NCI-H146 (cell line): ENCODE measurements at regions not wholly inside any gene's neighbourhood (a gene's known extent, or its start where the extent isn't known, plus 50 kb on each side); places are given as distances from the start of the nearest gene placed in this dataset.

ENCODE experiments used
- DNase-seq: peaks from one replicate; lab custom pipeline; 2025; lab: John Stamatoyannopoulos, UW

DNA sequence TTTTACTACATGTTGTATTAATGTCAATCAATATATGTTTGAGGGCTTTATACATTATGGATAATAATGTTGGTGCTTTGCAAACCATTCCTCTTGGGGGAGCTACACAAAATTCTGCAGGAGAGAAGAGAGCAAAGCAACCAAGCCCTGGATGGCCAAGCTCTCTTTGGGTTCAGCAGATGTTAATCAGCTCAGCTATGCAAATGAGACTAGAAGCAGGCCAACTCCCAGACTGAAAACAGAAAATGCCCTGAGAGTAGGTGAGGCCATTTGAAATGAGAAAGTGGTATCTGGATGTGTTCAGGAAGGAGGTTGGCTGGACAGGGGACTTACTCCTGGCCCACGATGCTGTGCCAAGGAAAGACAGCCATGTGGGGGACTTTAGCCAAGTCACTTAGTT is 387.0 kb downstream of the BCOR start:
- DNase-seq: no peak

GRCh38 chrX:39714471-39714870 is 383.3 kb downstream of the BCOR start:
- peak; percentile 47 for DNase-seq

- DNase-seq: no peak
These were observed 381.4 kb downstream of the BCOR start for GRCh38 chrX:39716401-39716800.

DNA sequence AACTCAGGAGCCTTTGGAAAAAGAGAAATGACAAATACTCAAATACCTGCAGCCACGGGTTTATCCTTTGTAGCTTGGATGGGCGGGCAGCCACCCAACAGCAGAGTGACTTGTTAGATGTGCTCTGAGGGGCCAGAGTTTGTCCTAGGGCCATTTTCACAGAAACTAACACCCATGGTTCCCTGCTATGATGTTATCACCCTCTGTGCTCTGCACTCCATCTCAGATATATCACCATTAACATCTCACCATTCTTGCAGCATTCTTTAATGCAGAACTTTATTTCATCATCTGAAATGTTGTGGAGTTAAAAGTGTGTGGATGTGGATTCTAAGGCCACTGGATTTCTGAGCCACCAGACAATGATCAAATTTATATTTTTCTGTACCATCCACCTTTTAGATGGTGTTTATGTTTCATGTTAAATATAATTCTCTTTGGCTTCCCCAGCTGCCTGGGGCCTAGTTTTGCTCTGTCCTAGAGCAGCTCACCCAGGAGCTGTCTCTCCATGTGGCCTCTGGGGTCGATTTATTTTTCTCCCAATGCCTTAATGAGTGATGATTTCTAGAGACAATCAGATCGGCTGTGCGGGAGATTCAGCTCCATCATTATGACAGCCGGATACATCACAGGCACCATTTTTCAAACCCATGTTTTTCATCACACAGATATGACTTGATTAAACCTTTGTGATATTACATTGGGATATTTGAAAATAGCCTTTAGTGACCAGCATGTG is 380.8 kb downstream of the BCOR start:
- no peak for DNase-seq

DNA sequence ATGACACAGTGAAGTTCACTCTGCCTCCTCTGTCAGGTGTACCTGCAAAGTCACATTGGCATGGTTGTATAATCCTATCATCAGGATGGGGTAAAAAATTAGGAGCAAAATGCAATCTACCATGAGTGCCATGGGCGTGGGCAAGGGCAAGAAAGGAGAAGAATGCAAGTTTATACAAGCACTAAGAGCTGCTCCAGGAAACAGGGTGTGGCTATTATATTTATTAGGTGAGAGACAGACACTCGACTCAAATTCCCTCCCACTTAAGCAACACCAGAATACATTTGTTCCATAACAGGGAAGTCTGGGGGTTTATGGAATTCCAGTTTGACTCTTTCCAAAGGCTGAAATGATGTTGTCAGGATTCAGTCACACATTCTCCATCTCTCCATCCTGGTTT is 378.8 kb downstream of the BCOR start:
- no peak for DNase-seq

DNA sequence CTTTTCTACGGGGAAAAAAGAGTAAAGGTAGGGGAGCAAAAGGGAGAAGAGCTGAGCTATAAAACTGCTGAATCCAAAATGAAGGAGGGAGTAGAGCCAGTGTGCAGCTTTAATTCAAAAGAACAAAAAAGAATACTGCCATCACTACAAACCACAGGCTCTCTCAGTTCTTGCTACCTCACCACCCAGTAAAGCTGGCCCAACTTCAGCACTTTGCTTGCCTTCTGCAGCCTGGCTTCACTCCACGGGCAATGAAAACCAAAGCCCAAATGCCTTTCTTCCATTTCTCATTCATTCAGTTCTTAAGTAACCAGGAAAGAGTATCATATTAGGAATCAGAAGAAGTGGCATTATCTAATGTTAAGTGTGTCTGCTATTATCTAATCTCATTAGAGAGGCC is 376.8 kb downstream of the BCOR start:
- no peak for DNase-seq

- DNase-seq: no peak
These were observed 376.0 kb downstream of the BCOR start for GRCh38 chrX:39721566-39722279.

DNA sequence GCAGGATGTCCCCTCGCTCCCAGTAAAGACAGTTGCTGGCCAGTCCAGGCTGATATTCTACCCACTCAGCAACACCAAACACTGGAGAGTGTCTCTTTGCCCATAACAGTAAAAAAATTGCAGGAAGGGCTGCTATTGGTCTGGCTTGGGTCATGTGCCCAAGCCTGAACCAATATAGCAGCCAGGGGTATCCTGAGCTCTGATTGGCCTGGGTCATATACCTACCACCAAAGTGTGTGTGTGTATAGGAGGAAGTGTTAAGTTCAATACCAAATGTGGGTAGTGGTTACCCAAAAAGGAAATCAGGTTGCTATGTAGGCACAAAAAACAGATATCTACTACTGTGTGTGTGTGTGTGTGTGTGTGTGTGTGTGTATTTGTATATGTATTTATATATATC is 373.2 kb downstream of the BCOR start:
- no peak for DNase-seq

GRCh38 chrX:39725114-39725513 is 372.6 kb downstream of the BCOR start:
- DNase-seq: no peak

- no peak for DNase-seq
These were observed 371.7 kb downstream of the BCOR start for GRCh38 chrX:39725928-39726619.

DNA sequence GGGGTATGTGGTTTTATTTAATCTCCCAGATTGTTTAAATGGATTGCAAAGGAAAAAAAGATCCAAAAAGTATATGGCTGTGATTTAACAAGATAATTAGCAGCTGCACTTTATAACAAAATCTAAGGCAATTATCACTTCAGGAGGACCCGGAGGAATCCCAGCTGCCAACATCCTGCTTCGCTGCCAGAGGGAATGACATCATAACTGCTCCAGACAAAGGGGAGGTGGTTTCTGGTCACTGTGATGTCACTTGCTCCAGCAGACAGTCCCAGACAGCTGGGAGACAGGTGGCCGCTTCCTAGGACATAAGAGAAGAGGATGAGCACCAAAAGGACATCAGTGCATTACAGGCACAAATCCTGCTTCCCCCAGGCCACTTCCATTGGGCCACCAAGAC is 371.0 kb downstream of the BCOR start:
- peak; percentile 80 for DNase-seq

DNA sequence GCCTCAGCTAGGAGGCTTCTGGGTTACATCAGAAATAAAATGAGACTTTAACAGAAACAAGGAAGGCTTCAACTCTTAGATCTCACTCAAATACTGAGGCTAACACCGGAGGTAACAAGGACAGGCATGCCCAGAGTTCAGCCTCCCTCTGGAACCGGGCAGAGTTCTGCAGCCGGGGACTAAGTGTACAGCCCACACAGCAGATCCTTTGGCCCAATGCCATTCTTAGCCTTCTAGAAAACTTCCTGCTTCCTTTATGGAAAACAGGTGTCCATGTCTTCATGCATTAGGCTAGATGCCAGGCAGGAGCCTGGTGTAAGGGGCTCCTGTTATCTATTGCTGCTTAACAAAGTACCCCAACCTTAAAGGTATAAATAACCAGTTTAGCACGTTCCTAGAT is 369.7 kb downstream of the BCOR start:
- no peak for DNase-seq

GRCh38 chrX:39728852-39729598 is 368.7 kb downstream of the BCOR start:
- no peak for DNase-seq

DNA sequence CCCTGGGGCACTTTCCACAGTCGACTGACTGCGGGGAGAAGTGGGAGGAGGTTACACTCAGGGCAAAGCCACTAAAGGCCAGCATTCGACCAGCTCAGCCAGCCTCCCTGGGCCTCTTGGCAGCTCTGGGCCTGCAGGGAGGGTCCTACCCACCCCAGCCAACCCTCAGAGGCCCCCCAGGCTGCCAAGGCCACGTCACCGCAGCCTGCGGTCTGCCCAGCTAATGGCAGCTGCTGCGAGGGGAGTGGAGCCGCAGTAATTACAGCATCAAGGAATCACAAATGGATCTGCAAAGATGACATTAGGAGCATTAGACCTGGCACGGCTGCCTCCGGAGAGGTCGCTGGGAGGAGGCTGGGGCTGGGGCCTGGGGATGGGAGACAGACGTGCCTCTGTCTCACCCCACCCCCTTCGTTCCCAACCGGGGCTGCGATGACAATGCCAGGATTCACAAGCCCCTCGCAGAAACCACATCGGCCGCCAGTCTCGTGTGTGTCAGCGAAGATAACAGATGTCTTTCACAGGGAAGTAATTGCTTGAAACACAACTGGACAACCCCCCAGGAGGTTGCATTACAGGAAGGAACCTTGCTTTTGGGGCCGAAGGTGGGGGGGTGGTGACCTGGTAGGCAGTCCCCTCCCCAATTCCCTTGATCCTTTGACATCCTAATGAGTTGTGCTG is 367.6 kb downstream of the BCOR start:
- DNase-seq: peak; percentile 44

- DNase-seq: peak; percentile 57
These were observed 367.0 kb downstream of the BCOR start for GRCh38 chrX:39730662-39731329.

DNA sequence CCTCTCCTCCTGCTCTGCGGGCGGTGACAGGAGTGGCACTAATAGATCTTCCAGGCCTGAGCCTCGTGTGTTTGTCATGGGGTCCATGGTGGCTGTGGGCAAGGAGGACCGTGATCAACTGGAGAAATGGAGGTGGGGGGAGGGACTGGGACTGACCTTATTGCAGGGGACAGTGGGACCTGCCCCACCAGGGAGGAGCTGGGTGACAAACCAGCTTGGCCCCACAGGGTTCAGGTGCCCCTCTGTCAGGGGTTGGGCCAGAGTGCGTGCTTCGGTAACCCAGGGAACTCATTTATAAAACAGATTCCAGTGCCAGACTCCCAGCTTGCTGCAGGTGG is 366.5 kb downstream of the BCOR start:
- no peak for DNase-seq

DNA sequence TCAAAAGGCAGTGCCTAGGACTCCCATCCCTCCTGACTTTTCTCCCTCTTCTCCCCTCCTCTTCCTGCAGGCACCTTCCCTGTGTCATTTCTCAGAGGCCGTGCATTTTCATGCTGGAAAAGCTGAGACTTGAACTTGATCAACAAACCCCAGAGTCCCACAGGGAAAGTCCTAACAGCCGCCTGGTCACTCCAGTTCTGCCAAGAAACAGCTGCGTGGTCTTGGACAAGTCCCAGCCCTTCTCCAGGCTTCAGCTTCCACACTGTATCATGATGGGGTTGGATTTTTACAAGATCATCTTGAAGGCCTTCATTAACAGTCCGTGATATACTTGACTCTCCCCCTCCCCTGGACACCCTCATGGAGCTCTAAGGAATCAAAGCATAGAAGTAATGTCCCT is 366.0 kb downstream of the BCOR start:
- no peak for DNase-seq

GRCh38 chrX:39733745-39734144 is 364.0 kb downstream of the BCOR start:
- no peak for DNase-seq

- DNase-seq: no peak
These were observed 363.5 kb downstream of the BCOR start for GRCh38 chrX:39734174-39734776.

DNA sequence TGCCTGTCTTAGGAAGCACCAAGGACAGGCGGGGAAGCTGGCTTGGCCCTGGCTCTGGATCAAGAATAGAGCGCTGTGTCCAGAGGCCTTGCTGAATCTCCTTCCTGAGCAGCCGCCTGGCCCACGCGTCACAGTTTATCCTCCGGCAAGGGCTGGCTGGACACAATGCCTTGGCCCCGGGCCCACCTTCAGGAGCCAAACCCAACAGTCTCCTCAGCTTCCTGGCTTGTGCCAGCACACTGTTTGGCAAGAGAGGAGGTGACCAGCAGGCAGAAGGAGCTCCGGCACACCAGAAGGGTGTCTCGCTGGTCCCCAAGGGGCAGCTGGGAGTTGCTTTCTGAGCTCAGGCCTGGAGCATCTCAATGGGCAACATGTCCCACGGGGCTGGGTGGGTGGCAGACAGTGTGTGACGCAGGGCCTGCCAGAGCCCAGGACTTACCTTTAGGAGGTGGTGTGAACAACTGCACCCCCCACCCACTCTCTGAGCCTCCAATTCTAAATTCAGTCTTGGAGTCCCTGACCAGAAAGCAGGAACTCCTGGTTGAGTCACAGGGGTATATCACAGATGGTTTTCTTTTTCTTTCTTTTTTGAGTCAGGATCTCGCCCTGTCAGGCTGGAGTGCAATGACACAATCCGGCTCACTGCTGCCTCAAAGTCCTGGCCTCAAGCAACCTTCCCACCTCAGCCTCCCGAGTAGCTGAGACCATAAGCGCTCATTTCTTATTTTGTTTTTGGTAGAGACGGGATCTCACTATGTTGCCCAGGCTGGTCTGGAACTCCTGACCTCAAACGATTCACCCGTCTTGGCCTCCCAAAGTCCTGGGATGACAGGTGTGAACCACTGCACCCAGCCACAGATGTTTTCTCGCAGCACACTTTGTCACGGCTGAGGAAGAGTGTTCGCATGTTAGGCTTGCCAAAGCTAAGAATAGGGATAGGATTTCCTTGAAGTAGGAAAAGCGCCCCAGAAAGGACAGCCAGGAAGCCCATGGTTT is 361.2 kb downstream of the BCOR start:
- DNase-seq: no peak
